B cell (primary cell): ENCODE measurements at regions not wholly inside any gene's neighbourhood (a gene's known extent, or its start where the extent isn't known, plus 50 kb on each side); places are given as distances from the start of the nearest gene placed in this dataset.

ENCODE experiments used
- ATAC-seq: fragments of 200-7000 bp; cut with Tn5 transposase; one replicate; pipeline ENCODE4 v1.10.0; 2021; ENCODE audit warnings: low read depth, mild to moderate bottlenecking, moderate number of reproducible peaks, moderate library complexity
- CTCF ChIA-PET: fragments of 350-600 bp; sonication (Branson Sonifier 250); formaldehyde crosslinking; loops from one replicate; lab custom pipeline; 2021; ENCODE audit warnings: antibody characterized with exemption, inconsistent platforms; lab: Charles Lee
- POLR2A ChIA-PET: fragments of 350-600 bp; sonication (Branson Sonifier 250); formaldehyde crosslinking; loops from one replicate; lab custom pipeline; 2021; ENCODE audit warnings: antibody characterized with exemption; lab: Charles Lee
- DNase-seq: peaks from one replicate; pipeline ENCODE4 v3.0.0; 2013
- H2AFZ ChIP-seq: 2 replicates; pipeline ENCODE4 v1.6.1; 2012; ENCODE audit warnings: mild to moderate bottlenecking, low read depth, low read length; ENCODE audit not compliant: insufficient read depth, poor library complexity, severe bottlenecking
- H3K27ac ChIP-seq, 2 donors: 1 replicate in 1 of 2; 2 replicates in 1 of 2; pipeline ENCODE4 v1.5.1; 2012 to 2013; ENCODE audit warnings: low read length in 2 of 2, mild to moderate bottlenecking in 2 of 2, moderate library complexity in 1 of 2
- H3K27me3 ChIP-seq, 4 experiments: fragments of 200-600 bp in 1 of 4; sonication (generic) in 1 of 4; replicated peaks in 1 of 4; 1 replicate in 2 of 4; 2 replicates in 2 of 4; pipeline versions ENCODE4 v1.6.1 to v1.7.0; 2013 to 2016; ENCODE audit warnings: low read length in 3 of 4, mild to moderate bottlenecking in 2 of 4, mixed read lengths in 1 of 4, moderate library complexity in 1 of 4; ENCODE audit not compliant: insufficient read depth in 4 of 4, control insufficient read depth in 3 of 4; ENCODE audit errors: control extremely low read depth in 1 of 4
- H3K36me3 ChIP-seq, 2 experiments: replicated peaks in 1 of 2; 1 replicate in 1 of 2; 2 replicates in 1 of 2; pipeline versions ENCODE4 v1.6.1 to v1.7.1; 2013; ENCODE audit warnings: low read length in 1 of 2; ENCODE audit not compliant: insufficient read depth in 2 of 2, control insufficient read depth in 1 of 2; ENCODE audit errors: control extremely low read depth in 1 of 2, extremely low read depth in 1 of 2
- H3K4me1 ChIP-seq, 2 donors: fragments of 200-600 bp in 1 of 2; sonication (generic) in 1 of 2; 1 replicate in 1 of 2; 2 replicates in 1 of 2; pipeline versions ENCODE4 v1.5.1 to v1.6.1; 2013 to 2017; ENCODE audit warnings: low read length in 2 of 2; ENCODE audit not compliant: control insufficient read depth in 2 of 2, insufficient read depth in 2 of 2
- H3K4me2 ChIP-seq: replicated peaks from 2 replicates; pipeline ENCODE3; 2012; ENCODE audit warnings: mild to moderate bottlenecking, low read depth, low read length; ENCODE audit not compliant: poor library complexity, severe bottlenecking
- H3K4me3 ChIP-seq, 5 experiments: fragments of 200-600 bp in 1 of 5; sonication (generic) in 1 of 5; 1 replicate in 3 of 5; 2 replicates in 2 of 5; pipeline versions ENCODE4 v1.5.1 to v1.7.0; 2011 to 2016; ENCODE audit warnings: low read length in 4 of 5, mild to moderate bottlenecking in 4 of 5, low read depth in 2 of 5, control low read depth in 1 of 5, moderate library complexity in 1 of 5; ENCODE audit not compliant: insufficient read depth in 1 of 5; ENCODE audit errors: control extremely low read depth in 1 of 5, extremely low read depth in 1 of 5
- H3K79me2 ChIP-seq: fragments of 200-600 bp; sonication (generic); one replicate; pipeline ENCODE4 v1.6.0; 2016; ENCODE audit warnings: low read length; ENCODE audit not compliant: control insufficient read depth, insufficient read depth
- H3K9ac ChIP-seq: fragments of 200-600 bp; sonication (generic); 2 replicates; pipeline ENCODE4 v1.6.1; 2017; ENCODE audit warnings: mild to moderate bottlenecking, low read length, moderate library complexity
- H3K9me3 ChIP-seq, 3 donors: one replicate each; pipeline versions ENCODE4 v1.6.1 to v1.7.1; 2013; ENCODE audit warnings: low read length in 2 of 3; ENCODE audit not compliant: control insufficient read depth in 2 of 3, insufficient read depth in 1 of 3; ENCODE audit errors: control extremely low read depth in 1 of 3
- H4K20me1 ChIP-seq: 2 replicates; pipeline ENCODE4 v1.6.0; 2012; ENCODE audit warnings: mild to moderate bottlenecking, low read length; ENCODE audit not compliant: insufficient read depth, control insufficient read depth, poor library complexity, severe bottlenecking
- H3K27ac Mint-ChIP-seq: one replicate; pipeline ENCODE4 v1.8.0; 2021; ENCODE audit warnings: mixed read lengths
- H3K27me3 Mint-ChIP-seq: one replicate; pipeline ENCODE4 v1.8.0; 2021; ENCODE audit warnings: mixed read lengths
- H3K4me1 Mint-ChIP-seq: one replicate; pipeline ENCODE4 v1.8.0; 2021; ENCODE audit warnings: mixed read lengths
- H3K4me3 Mint-ChIP-seq: one replicate; pipeline ENCODE4 v1.8.0; 2021; ENCODE audit warnings: mixed read lengths
- H3K9me3 Mint-ChIP-seq: one replicate; pipeline ENCODE4 v1.8.0; 2022; ENCODE audit warnings: mixed read lengths; ENCODE audit not compliant: insufficient read depth
- CTCF ChIP-seq: fragments of 200-600 bp; IDR thresholded peaks from one replicate; pipeline ENCODE4 v1.8.0; 2022; ENCODE audit warnings: antibody characterized with exemption, mild to moderate bottlenecking
- EZH2 ChIP-seq: IDR thresholded peaks from 2 replicates; pipeline ENCODE4 v1.6.1; 2012; ENCODE audit warnings: borderline replicate concordance, low read depth, mild to moderate bottlenecking, moderate library complexity, low read length; ENCODE audit not compliant: insufficient read depth, poor library complexity, severe bottlenecking
- WGBS: methylation state at CpG from one replicate; pipeline ENCODE4 v1.1.5; 2013; ENCODE audit warnings: missing lambda C conversion rate; ENCODE audit not compliant: insufficient coverage; 5-methylcytosine and 5-hydroxymethylcytosine counted together
- intact Hi-C: fragments of 100-400 bp; cut with micrococcal nuclease; formaldehyde crosslinking; loops from one replicate; pipeline ENCODE4 v1.10.0; 2022

- TF ChIP-seq CTCF (no peak), EZH2 (no peak)
- no peak overlapping the region for H3K4me3 Mint-ChIP-seq
- no peak overlapping the region for H3K4me2 ChIP-seq
- H3K79me2 ChIP-seq = no peaks in the 10 kb centered on the region
- H3K36me3 ChIP-seq = no peaks in the 10 kb centered on the region
- H3K9ac ChIP-seq = no peak overlapping the region
- H2AFZ ChIP-seq = no peak overlapping the region
- no peak for DNase-seq
- H3K27ac Mint-ChIP-seq = no peak overlapping the region
- POLR2A ChIA-PET = no interaction called here
- no peak overlapping the region for H3K4me3 ChIP-seq
- no peaks in the 10 kb centered on the region for H3K4me1 Mint-ChIP-seq
- no peak for ATAC-seq
- CTCF ChIA-PET = no interaction called here
- H3K9me3 ChIP-seq = peaks cover 0 to 66% (median 26%) of the 10 kb centered on the region in 3 donors
- no peaks in the 10 kb centered on the region for H4K20me1 ChIP-seq
- H3K27me3 Mint-ChIP-seq = peaks cover 27% of the 10 kb centered on the region
- H3K4me1 ChIP-seq = no peaks in the 10 kb centered on the region
- no peak overlapping the region for H3K27ac ChIP-seq
- intact Hi-C loops = no loop called here
- H3K27me3 ChIP-seq = peaks cover 0 to 29% (median 0%) of the 10 kb centered on the region in 4 experiments
- peaks cover 13% of the 10 kb centered on the region for H3K9me3 Mint-ChIP-seq
- no CpG with 5 or more reads among the region's 5 CpGs for WGBS
These were observed 81.7 kb downstream of the TNFAIP2 start for GRCh38 chr14:103204852-103205540.

DNA sequence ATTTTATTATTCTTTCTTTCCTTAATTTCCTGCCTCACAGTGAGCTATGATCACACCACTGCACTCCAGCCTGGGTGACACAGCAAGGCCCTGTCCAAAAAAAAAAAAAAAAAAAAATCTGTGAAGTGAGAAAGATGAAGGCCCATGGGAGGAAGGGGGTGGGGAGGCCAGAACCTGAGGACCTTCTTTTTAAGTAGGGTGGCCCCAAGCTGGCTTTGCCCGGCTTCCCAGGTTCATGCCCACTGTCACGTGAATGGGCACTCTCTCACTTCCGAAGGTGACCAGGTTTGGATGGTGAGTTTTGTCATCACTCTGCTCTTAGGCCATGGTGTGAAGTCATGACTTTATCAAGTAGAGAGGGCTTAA lies 82.3 kb downstream of the TNFAIP2 start:
- H3K27me3 Mint-ChIP-seq = peaks cover 30% of the 10 kb centered on the region
- H3K4me3 ChIP-seq = no peak overlapping the region

More for the DNA sequence above, 82.3 kb downstream of the TNFAIP2 start:
- ATAC-seq = no peak
- no peak for DNase-seq
- H3K4me1 Mint-ChIP-seq = no peaks in the 10 kb centered on the region
- TF ChIP-seq EZH2 (no peak), CTCF (no peak)
- Histone ChIP-seq H3K9me3 (peaks cover 0 to 65% (median 26%) of the 10 kb centered on the region in 3 donors), H2AFZ (no peak overlapping the region), H3K27me3 (peaks cover 0 to 30% (median 0%) of the 10 kb centered on the region in 4 experiments), H3K9ac (no peak overlapping the region), H3K4me1 (no peaks in the 10 kb centered on the region), H3K79me2 (no peaks in the 10 kb centered on the region), H3K27ac (no peak overlapping the region), H3K36me3 (no peaks in the 10 kb centered on the region), H4K20me1 (no peaks in the 10 kb centered on the region), H3K4me2 (no peak overlapping the region)
- WGBS = 100% methylated on average over 3 of the region's 3 CpGs
- no peak overlapping the region for H3K4me3 Mint-ChIP-seq
- no peak overlapping the region for H3K27ac Mint-ChIP-seq
- POLR2A ChIA-PET = no interaction called here
- peaks cover 13% of the 10 kb centered on the region for H3K9me3 Mint-ChIP-seq
- intact Hi-C loops = no loop called here
- CTCF ChIA-PET = no interaction called here
